Progenitor cell of endocrine pancreas (in vitro differentiated cells): ENCODE measurements at regions not wholly inside any gene's neighbourhood (a gene's known extent, or its start where the extent isn't known, plus 50 kb on each side); places are given as distances from the start of the nearest gene placed in this dataset.

ENCODE experiments used
- DNase-seq: peaks from one replicate; pipeline ENCODE4 v3.0.0; 2021; ENCODE audit warnings: low spot score; ENCODE audit not compliant: unreplicated experiment
- H3K27ac Mint-ChIP-seq: 2 replicates; pipeline ENCODE4 v1.8.0; 2021; ENCODE audit warnings: mild to moderate bottlenecking, moderate library complexity, mixed read lengths
- H3K27me3 Mint-ChIP-seq: 2 replicates; pipeline ENCODE4 v1.8.0; 2021; ENCODE audit warnings: mixed read lengths
- H3K36me3 Mint-ChIP-seq: 2 replicates; pipeline ENCODE4 v1.8.0; 2022; ENCODE audit warnings: mixed read lengths; ENCODE audit not compliant: insufficient read depth
- H3K4me1 Mint-ChIP-seq: 2 replicates; pipeline ENCODE4 v1.8.0; 2021; ENCODE audit warnings: low read depth, mixed read lengths
- H3K4me3 Mint-ChIP-seq: 2 replicates; pipeline ENCODE4 v1.8.0; 2021; ENCODE audit warnings: low read depth, mild to moderate bottlenecking, moderate library complexity, mixed read lengths
- H3K9me3 Mint-ChIP-seq: 2 replicates; pipeline ENCODE4 v1.8.0; 2021; ENCODE audit warnings: low read depth, mixed read lengths
- CTCF ChIP-seq: fragments of 200-600 bp; sonication (generic); IDR thresholded peaks from one replicate; pipeline ENCODE4 v1.5.0; 2021; ENCODE audit warnings: antibody characterized with exemption, mild to moderate bottlenecking; ENCODE audit not compliant: unreplicated experiment

DNA sequence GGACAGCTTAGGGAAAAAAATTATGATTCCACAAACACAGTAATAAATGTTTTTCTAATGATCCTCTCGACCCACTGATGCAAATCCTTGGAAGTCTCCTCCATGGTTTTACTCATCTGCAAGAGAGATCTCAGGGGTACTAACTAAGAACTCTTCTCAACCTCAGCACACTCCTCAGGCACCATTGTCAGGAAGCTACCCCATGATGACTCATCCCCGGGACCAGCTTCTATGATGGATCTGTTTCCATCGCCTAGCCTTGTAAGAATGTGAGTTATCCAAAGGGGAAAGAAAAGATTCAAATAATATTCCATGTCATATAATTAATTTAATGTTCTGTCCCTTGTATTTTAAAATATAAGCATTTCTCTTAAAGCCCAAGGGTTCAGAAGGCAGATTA, 816.1 kb upstream of the IGFBP7 start:
- Mint-ChIP-seq H3K4me3 (no peak overlapping the region), H3K27me3 (no peaks in the 10 kb centered on the region), H3K4me1 (no peaks in the 10 kb centered on the region), H3K9me3 (no peaks in the 10 kb centered on the region), H3K27ac (no peak overlapping the region), H3K36me3 (no peaks in the 10 kb centered on the region)
- TF ChIP-seq CTCF = no peak
- DNase-seq = no peak

- DNase-seq = no peak
- Mint-ChIP-seq H3K4me3 (no peak overlapping the region), H3K36me3 (no peaks in the 10 kb centered on the region), H3K4me1 (no peaks in the 10 kb centered on the region), H3K27me3 (no peaks in the 10 kb centered on the region), H3K9me3 (no peaks in the 10 kb centered on the region), H3K27ac (no peak overlapping the region)
- no peak for TF ChIP-seq CTCF
Observed at GRCh38 chr4:57924951-57925350, 814.8 kb upstream of the IGFBP7 start.

GRCh38 chr4:57916479-57916878, 806.3 kb upstream of the IGFBP7 start:
- H3K27ac Mint-ChIP-seq = no peak overlapping the region
- H3K4me3 Mint-ChIP-seq = no peak overlapping the region
- DNase-seq = no peak
- no peaks in the 10 kb centered on the region for H3K4me1 Mint-ChIP-seq
- TF ChIP-seq CTCF = no peak
- H3K27me3 Mint-ChIP-seq = no peaks in the 10 kb centered on the region
- peaks cover 13% of the 10 kb centered on the region for H3K9me3 Mint-ChIP-seq
- H3K36me3 Mint-ChIP-seq = no peaks in the 10 kb centered on the region

DNA sequence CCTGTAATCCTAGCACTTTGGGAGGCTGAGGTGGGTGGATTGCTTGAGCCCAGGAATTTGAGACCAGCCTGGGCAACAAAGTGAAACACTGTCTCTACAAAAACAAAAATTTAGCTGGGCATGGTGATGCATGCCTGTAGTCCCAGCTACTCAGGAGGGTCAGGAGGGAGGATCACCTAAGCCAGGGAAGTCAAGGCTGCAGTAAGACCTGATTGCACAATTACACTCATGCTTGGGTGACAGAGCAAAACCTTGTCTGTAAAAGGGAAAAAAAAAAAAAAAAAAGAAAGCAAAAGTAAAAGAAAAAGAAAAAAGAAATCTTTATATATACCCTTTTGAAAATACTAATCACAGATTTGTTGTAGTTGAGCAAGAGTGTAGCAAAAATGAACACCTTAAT, 801.0 kb upstream of the IGFBP7 start:
- no peaks in the 10 kb centered on the region for H3K27me3 Mint-ChIP-seq
- no peak for TF ChIP-seq CTCF
- H3K27ac Mint-ChIP-seq = no peak overlapping the region
- DNase-seq = no peak
- peaks cover 3% of the 10 kb centered on the region for H3K9me3 Mint-ChIP-seq
- H3K36me3 Mint-ChIP-seq = no peaks in the 10 kb centered on the region
- no peak overlapping the region for H3K4me3 Mint-ChIP-seq
- no peaks in the 10 kb centered on the region for H3K4me1 Mint-ChIP-seq

DNA sequence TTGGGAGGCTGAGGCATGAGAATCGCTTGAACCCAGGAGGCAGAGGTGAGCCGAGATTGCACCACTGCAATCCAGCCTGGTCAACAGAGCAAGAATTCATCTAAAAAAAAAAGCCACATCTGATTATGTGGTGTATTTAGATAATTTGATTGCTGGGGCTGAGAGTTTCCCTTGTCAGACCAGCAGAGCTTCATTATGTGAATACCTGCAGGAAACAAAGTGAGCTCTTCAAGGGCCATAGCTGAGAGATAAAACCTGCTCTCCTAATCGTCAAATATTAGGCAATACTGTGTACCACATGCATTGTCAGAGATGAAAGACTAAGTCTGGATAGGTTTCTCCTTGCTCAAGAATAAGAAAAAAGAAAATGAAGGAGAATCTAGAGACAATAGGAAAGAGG, 800.0 kb upstream of the IGFBP7 start:
- Mint-ChIP-seq H3K27me3 (no peaks in the 10 kb centered on the region), H3K9me3 (peaks cover 3% of the 10 kb centered on the region), H3K36me3 (no peaks in the 10 kb centered on the region), H3K4me3 (no peak overlapping the region), H3K27ac (no peak overlapping the region), H3K4me1 (no peaks in the 10 kb centered on the region)
- TF ChIP-seq CTCF = no peak
- DNase-seq = no peak
